NCI-H2196 (cell line): ENCODE measurements at regions not wholly inside any gene's neighbourhood (a gene's known extent, or its start where the extent isn't known, plus 50 kb on each side); places are given as distances from the start of the nearest gene placed in this dataset.
"Not testable (repeated sequence)": the region's sequence is repeated elsewhere in the genome, so short reads cannot be mapped to it uniquely, and the experiment has no call there.

Experiments
- DNase-seq: peaks from one replicate; lab custom pipeline; 2025; ENCODE audit not compliant: unreplicated experiment; lab: John Stamatoyannopoulos, UW

DNA sequence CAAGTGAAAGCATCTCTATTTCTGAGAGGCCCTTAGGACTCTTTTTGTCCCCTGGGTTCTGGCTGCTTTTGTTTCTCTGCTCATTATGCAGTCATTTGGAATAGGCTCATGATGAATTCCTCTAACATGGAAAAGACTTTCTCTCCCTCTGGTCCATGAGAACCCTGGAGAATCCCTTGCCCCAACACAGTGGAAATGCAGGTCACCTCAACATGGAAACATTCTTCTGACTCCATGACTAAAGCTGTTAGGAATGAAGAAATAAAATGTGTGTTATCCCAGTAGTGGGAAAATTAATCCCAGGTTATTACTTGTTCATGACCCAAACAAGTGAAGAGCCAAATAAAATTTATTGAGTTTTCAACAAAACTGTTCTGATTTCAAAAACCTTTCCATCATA lies 458.6 kb downstream of the EPM2A start:
- no peak for DNase-seq

DNA sequence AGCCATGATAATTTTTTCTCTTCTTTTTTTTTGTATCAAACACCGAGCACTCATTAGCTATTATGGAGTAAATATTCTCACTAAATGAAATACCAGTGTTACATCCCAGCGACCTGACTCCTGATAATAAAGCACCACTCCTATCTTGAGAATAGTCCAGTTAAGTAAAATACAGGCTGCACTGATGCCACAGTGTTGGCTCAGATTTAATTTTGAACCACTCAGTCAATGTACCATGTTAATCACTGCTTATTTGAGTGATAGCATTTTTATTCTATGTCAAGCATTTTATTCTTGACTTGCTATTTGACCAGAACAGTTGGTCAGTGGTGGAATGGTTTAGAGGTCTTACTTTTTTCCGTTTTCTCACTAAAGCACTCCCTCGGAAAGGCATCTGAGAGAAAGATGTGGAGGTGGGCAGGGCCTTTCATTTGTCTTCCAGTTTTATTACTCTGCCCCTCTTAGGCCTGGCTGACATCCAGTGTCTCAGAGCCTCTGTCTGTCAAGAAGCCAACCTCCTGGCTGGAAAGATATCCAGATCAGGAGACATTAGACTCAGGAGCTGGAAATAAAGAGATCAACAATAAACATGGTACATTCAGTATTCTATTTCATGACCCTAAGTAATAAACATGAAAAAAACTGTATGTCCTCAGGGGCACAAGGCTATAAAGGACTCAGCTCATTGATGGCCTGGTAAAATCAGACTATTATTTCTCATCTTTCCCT lies 457.8 kb downstream of the EPM2A start:
- no peak for DNase-seq

DNA sequence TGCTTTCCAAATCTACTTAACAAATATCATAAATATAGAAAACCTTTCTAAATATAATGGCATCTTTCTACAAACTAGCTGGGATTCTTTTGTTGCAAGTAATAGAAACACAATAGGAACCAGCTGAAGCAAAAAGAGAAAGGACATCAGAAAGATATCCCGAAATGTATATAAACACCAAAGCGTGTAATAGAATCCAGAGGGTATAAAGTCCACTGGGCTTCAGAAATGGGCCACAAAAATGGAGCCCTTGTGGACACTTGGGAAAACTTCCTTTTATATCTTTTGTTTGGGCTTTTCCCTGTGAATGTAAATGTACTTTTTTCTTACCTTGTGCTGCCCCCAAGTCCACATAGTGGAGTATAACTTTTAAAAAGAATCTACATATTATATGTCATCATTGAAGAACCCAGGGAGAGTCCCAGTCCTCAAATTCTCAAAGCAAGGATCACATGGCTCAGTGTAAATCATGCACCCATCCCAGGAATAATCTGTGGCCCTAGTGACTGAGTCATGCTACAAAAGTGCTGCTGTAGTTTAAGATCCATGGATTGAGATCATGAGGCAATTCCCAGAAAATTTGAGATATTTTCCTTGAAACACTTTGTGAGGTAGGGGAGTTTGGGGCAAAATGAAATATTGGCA lies 457.0 kb downstream of the EPM2A start:
- no peak for DNase-seq

DNA sequence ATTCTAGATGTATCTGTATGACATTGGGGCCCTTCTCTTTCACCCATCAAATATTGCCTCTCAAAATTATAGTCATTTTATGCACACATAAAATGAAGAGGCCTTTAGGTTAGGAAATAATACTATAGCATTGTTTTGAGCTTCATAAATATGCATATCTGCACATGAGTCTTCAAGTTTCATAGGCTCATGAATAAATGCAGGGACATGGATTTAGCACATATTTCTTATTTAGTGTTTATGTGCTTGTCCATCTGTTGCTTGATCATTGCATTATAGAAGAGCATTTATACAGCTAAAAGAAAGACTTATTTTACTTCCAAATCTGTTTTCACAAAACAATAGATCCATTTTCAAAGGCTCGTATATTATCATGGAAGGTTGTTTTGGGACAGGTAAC lies 455.8 kb downstream of the EPM2A start:
- no peak for DNase-seq

DNA sequence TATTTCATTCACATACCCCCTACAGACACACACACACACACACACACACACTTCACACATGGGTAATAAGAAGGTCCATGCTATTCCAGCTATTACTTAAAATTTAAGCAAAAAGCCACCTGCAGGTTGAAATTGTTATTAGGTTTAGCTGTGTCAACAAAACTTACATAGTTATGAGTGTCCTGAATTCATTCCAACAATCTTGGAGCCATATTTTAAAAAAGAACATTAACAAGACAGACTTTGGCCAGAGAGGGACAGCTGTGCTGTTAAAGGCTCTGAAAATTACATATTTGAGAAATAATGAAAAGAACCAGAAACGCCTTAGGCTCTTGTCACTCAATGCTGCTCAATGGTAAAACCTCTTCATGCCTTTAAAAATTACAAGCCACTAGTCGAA lies 455.3 kb downstream of the EPM2A start:
- no peak for DNase-seq

DNA sequence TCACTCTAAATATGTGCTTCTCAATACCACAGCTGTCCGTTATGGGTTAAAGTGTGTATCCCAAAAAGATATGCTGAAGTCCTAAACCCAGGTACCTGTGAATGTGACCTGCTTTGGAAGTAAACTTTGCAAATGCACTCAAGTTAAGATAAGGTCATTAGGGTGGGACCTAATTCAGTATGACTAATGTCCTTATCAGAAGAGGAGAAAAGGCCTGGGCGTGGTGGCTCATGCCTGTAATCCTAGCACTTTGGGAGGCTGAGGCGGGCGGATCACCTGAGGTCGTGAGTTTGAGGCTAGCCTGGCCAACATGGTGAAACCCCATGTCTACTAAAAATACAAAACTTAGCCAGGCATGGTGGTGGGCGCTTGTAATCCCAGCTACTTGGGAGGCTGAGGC lies 452.1 kb downstream of the EPM2A start:
- not testable (repeated sequence) for DNase-seq

DNA sequence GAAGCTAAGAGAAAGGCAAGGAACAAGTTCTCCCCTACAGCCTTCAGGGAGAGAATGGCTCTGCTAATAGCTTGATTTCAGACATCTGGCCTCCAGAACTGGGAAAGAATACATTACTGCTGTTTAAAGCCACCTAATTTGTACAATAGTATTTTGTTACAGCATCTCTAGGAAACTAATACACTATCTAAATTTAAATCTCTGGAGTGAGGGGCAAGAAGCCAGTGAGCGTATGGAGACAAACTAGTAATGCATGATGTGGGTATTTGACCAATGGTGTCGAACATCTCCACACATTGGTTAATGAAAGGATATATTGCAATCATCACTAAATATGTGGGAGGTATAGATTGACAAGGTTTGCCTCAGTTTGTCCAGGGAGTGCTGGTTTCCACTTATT lies 451.5 kb downstream of the EPM2A start:
- DNase-seq, result no peak

DNA sequence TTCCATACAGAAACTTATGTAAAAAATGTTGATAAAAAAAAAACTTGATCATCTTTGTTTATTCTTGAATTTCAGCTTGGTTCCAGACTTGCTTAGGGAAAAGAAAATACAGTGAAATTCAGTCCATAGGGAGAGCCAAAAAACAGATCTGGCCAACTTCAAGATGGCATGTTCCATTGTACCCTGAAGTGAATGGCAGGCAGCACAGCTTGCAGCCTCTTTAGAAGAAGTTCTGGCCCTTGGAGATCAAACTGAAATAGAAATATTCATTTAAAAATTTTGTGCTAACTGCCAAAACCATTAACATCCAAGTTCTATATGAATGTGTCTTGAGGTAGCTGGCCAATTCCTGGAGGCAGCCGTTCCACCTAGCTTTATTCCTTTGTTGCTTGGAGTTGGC lies 448.4 kb downstream of the EPM2A start:
- no peak for DNase-seq

DNA sequence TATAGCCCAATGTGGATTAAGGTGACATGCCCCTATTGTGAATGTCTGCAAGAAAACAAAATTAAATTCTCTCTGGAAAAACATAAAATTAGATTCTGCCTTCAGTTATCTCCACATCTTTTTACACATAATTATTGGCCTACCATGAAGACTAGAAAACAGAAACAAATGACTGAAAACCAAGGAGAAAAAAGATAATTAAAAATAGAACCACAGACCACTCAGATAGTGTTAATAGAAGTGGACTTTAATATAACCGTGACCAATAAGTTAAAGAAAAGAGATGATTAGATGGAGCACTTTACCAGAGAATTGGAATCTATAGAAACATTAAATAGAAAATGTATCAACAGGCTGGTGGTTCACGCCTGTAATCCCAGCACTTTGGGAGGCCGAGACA lies 445.7 kb downstream of the EPM2A start:
- DNase-seq, result no peak

DNA sequence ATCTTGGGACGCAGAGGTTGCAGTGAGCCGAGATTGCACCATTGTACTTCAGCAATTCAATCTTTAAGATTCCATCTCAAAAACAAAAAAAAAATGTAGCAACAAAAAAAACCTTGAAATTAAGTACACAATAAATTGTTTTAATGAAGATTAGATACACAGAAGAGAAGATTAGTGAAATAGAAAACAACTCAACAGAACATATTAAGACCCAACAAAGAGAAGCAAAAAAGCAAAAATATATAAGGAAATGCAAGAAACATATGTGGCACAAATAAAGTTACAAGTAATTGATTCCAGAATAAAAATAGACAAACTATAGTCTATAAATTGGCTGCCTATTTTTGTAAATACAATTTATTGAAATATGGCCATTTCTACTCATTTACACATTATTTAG lies 445.2 kb downstream of the EPM2A start:
- DNase-seq, result no peak

DNA sequence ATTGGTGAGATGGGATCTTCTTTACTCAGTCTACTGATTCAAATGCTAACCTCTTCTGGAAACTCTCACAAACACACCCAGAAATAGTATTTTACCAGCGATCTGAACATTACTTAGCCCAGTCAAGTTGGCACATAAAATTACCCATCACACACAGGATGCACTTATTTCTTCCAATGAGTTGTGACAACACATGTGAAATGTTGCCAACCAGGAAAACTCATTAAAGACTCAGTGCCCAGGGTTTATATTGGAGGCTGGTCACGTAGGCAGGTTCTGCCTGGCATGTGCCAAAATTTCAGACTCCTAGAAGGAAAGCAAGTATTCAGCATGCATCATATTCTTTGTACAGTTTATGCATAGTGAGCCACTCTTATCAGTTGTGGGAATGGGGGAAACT lies 443.3 kb downstream of the EPM2A start:
- no peak for DNase-seq

DNA sequence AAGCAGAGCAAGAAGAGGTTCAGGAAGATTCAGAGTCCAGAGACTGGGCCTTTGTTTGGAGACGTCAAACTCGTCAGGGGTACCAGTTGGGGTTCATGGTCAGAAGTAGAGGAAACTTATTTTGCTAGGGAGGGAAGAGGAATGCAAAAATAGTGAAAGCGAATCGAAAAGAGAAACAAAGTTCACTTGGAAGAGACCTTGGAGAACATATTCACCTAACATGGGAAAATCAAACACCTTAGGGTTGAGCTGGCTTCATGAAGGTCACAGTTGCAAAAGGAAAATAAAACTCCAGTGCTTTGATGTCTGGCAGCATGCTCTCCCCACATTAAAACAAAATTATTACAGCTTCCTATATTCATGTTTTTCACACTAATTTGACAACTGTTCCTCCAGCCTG lies 440.4 kb downstream of the EPM2A start:
- DNase-seq, result no peak

DNA sequence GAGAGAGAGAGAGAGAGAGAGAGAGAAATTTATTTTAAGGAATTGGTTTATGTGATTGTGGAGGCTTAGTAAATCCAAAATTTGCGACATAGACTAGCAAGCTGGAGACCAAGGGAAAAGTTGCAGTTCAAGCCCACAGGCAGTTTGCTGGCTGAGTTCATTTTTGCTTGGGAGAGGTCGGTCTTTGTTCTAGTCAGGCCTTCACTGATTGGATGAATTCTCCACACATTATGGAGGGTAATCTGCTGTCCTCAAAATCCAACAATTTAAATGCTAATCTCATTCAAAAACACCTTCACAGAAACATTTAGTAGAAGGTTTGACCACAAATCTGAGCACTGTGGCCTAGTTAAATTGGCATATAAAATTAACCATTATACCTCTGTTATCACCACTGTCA lies 439.6 kb downstream of the EPM2A start:
- DNase-seq, result no peak

DNA sequence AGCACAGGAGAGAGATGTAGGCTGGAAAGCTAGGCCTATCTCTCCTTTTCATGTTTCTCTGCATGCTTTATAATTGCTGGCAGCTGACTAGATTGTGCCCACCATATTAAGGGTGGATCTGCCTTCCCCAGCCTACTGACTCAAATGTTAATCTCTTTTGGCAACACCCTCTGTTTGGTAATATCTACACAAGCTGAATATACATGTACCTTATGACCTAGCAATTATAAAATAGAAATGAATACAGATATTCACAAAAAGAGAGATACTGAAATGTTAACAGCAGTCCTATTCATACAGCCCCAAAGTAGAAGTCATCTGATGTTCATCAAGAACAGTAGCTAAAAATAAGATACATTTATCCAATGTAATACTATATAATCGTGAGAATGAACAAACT lies 429.6 kb downstream of the EPM2A start:
- DNase-seq, result no peak

DNA sequence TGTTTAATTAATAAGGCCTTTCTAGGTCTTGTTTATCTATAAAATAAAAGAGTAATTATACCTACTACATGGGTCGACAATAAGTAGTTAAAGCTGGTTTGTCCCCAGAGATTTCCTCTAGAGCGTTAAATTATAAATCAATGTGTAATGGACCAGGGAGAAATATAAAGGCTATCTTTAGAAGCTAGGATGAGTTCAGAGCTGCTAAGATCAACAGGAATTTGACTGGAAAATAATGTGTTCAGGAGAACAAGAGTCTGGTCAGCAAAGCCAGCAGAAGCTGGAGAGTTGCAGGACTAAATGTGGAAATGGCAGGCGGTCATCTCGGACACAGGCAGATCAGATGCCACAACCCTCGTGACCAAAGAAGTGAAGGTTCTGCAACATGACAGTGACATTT lies 428.8 kb downstream of the EPM2A start:
- DNase-seq, result no peak

DNA sequence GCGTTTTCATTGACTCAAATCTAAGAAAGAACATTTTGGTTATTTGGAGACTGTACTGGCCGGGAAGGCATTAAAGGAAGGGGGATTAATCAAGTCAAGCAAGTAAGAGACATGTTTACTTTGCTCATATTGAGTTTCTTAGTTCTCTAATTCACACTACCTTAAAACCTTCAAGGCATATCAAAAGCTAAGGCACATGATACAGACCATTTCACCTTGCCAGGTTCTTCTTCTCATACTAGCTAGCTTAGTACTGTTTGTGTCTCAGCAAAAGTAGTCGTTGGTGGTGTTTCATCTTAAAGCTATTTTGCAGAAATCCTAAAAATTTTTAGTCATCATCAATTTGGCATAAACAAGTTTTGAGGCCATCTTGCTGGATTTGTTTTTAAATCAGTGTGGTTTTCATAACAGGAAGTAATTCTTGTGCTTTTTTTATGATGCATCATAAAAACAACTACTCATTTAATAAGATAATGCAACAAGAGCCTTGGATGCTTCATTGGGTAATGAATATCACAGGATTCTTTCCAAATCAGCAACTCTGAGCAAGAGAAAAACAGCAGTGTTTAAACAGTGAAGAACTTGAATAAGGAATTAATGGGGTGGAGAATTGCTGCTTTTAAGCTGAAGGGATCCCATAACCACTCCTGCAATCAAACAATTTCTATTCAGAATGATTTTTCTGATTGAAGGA lies 425.3 kb downstream of the EPM2A start:
- DNase-seq, result no peak

DNA sequence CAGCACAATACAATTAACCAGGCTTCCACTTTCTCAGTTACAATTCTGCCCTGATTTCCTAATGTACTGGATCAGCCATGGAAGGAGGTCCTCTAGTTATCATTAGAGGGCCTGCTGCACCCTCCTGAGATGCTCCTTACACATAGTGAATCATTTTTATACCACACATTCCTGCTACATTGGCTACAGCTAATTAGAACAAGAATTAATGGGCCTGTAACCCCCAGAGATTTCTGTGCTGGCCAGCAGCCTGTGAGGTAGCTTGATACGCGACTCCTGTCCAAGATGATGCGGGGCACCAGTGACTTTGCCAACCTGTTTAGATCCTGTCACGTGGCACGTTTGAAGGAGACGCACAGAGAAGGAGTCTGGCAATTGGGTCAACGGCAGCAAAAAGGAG lies 422.8 kb downstream of the EPM2A start:
- DNase-seq, result no peak

DNA sequence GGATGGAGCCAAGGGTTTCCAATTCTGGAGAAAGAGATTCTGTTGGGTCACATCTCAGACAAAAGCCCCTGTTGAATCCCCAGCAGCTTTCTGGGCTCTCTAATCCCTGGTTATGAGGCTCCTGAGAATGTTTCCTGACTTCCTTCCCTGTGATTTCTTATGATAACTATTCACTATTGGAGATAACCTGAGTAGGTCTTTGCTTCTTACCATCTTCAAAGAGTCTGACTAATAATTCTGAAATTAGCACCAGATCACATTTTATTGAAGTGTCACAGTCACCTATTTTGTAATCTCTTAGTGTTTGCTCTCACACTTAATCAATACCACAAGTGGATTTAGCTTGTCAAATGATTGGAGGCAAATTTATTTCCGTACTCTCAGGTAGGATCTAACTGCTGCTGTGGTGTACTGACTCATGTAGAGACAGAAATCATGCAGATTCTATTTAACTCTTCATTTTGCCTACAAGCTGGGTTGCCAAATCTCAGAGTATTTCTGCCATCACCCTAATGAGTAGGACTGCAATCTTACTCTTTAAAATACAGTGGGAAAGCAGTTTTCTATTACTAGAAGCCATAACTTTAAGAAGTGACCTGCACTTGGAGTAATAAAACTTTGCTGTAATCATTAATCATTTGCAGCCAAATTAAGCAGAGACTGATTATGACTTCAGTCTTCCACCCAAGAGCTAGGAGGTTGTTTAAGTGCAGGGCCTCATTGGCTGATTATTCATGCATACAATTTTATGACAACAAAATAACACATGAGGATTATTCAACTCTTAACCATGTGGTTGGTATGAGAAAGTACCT lies 422.1 kb downstream of the EPM2A start:
- no peak for DNase-seq

DNA sequence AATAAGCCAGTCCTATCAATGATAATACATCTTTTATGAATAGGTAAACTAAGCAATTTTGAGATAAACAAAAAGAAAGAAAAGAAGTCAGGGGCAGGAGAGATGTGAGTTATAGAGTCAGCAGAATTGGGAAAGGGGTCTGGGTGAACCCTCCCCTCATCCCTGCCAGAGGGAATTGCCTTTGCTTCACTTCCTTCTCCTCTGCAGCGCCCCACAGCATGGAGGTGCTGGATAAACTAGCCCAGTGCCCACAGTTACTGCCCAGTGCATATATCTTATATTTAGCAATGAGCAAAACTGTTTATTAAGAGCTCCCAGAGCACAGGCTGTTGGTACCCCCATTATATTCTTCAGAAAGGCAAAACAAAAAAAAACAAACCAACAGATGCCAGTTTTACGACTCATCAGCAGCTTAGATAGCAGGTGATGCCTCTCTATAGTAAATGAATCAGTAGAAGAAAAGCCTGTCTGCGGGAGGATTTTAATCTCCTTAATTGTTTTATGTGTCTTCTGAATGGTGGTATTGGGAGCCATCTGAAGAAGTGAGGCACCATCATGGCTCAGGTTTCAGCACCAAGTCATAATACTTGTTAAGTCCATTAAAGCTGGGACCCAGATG lies 419.2 kb downstream of the EPM2A start:
- no peak for DNase-seq

DNA sequence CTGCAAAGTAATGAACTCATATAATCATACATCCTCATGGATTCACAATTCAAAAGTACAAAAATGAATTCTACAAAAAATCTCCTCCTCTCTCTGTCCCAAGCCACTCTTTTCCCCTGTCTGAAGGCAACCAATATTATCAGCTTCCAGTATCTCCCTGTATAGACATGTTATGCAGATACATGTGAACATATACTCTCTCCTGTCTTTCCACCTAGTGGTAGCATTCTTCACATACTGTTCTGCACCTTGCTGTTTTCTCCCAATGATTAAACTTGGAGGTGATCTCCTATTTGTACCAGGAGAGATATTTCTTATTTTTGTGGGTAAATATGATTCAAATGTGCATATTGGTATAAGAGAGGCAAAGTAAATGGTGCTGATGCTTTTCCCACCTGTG lies 416.4 kb downstream of the EPM2A start:
- DNase-seq, result no peak

DNA sequence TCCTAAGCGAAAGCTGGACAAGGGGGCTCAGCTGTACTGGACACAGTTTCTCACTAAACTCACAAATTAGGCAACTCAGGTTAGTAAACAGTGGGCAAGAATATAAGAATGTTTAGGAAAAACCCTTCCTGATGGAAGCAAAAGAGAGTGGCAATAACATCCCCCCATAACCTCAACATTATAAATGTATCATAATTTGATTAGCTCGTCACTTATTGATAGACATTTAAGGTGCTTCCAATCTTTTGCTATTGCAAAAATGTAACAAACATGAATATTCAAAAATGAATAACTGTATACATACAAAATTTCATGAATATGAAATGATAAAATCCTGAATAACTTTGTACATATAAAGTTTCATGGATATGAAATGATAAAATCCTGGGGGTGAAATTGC lies 415.7 kb downstream of the EPM2A start:
- no peak for DNase-seq
